IMR-90 (cell line): ENCODE measurements at regions not wholly inside any gene's neighbourhood (a gene's known extent, or its start where the extent isn't known, plus 50 kb on each side); places are given as distances from the start of the nearest gene placed in this dataset.

Source experiments
- ATAC-seq: fragments of 200-7000 bp; cut with Tn5 transposase; 2 replicates; pipeline ENCODE4 v1.9.1; 2020; ENCODE audit warnings: low read depth, mild to moderate bottlenecking, moderate library complexity
- BruUV-seq: library from RNA; stranded (reverse); fragments of 400-500 nt; replicated peaks from 2 replicates; lab custom pipeline; 2021; lab: Mats Ljungman, UMichigan
- CTCF ChIA-PET: fragments of 300-600 bp; formaldehyde crosslinking; extraction: SDS; loops from one replicate; lab custom pipeline; 2021; ENCODE audit warnings: antibody characterized with exemption; lab: Yijun Ruan, JAX
- POLR2A ChIA-PET: fragments of 300-600 bp; sonication (Branson Sonifier 250); formaldehyde crosslinking; loops from one replicate; lab custom pipeline; 2022; ENCODE audit warnings: antibody characterized with exemption; ENCODE audit not compliant: unreplicated experiment; lab: Charles Lee
- DNase-seq: peaks from one replicate; pipeline ENCODE4 v3.0.0; 2013
- H2AFZ ChIP-seq: replicated peaks from 2 replicates; pipeline ENCODE3; 2013; ENCODE audit warnings: low read length, mild to moderate bottlenecking; ENCODE audit not compliant: poor library complexity
- H2AK5ac ChIP-seq: 2 replicates; pipeline ENCODE4 v1.6.1; 2013; ENCODE audit warnings: low read depth, low read length, inconsistent platforms
- H2AK9ac ChIP-seq: replicated peaks from 2 replicates; pipeline ENCODE3; 2013; ENCODE audit warnings: mild to moderate bottlenecking, low read depth, low read length, moderate library complexity; ENCODE audit not compliant: poor library complexity
- H2BK120ac ChIP-seq: 2 replicates; pipeline ENCODE4 v1.6.1; 2013; ENCODE audit warnings: low read depth, low read length, inconsistent platforms
- H2BK15ac ChIP-seq: 3 replicates; pipeline ENCODE4 v1.6.1; 2013; ENCODE audit warnings: low read depth, low read length, inconsistent platforms
- H2BK20ac ChIP-seq: 2 replicates; pipeline ENCODE4 v1.6.1; 2013; ENCODE audit warnings: low read depth, mild to moderate bottlenecking, inconsistent platforms, low read length, moderate library complexity
- H2BK5ac ChIP-seq: 2 replicates; pipeline ENCODE4 v1.6.1; 2013; ENCODE audit warnings: mild to moderate bottlenecking, low read depth, low read length, inconsistent platforms; ENCODE audit not compliant: poor library complexity, severe bottlenecking
- H3K14ac ChIP-seq: replicated peaks from 2 replicates; pipeline ENCODE4 v1.6.1; 2013; ENCODE audit warnings: low read depth, low read length, inconsistent platforms
- H3K18ac ChIP-seq: 2 replicates; pipeline ENCODE4 v1.6.1; 2013; ENCODE audit warnings: low read depth, low read length, control low read depth
- H3K23ac ChIP-seq: 2 replicates; pipeline ENCODE4 v1.6.1; 2013; ENCODE audit warnings: low read depth, low read length, inconsistent platforms
- H3K27ac ChIP-seq: 2 replicates; pipeline ENCODE4 v1.5.1; 2013; ENCODE audit warnings: mild to moderate bottlenecking, control low read depth, low read length; ENCODE audit not compliant: insufficient read depth
- H3K27me3 ChIP-seq: 2 replicates; pipeline ENCODE4 v1.6.1; 2013; ENCODE audit warnings: low read length; ENCODE audit not compliant: control insufficient read depth, insufficient read depth
- H3K36me3 ChIP-seq: 2 replicates; pipeline ENCODE4 v1.6.1; 2013; ENCODE audit warnings: low read length, mixed read lengths; ENCODE audit not compliant: control insufficient read depth, insufficient read depth
- H3K4ac ChIP-seq: 2 replicates; pipeline ENCODE4 v1.6.1; 2013; ENCODE audit warnings: low read depth, low read length, inconsistent platforms
- H3K4me1 ChIP-seq: 2 replicates; pipeline ENCODE4 v1.6.1; 2013; ENCODE audit warnings: low read length, mixed read lengths; ENCODE audit not compliant: control insufficient read depth, insufficient read depth
- H3K4me2 ChIP-seq: 2 replicates; pipeline ENCODE4 v1.6.1; 2013; ENCODE audit warnings: low read depth, mild to moderate bottlenecking, control low read depth, low read length, moderate library complexity
- H3K4me3 ChIP-seq: 2 replicates; pipeline ENCODE4 v1.5.1; 2013; ENCODE audit warnings: low read depth, mild to moderate bottlenecking, control low read depth, low read length, moderate library complexity; ENCODE audit not compliant: insufficient read depth
- H3K56ac ChIP-seq: 2 replicates; pipeline ENCODE4 v1.6.1; 2013; ENCODE audit warnings: low read length, inconsistent platforms; ENCODE audit not compliant: insufficient read depth; ENCODE audit errors: extremely low read depth
- H3K79me1 ChIP-seq, 2 experiments: 2 replicates each; pipeline ENCODE4 v1.6.1; 2013; ENCODE audit warnings: low read length in 2 of 2, inconsistent platforms in 1 of 2, low read depth in 1 of 2
- H3K9ac ChIP-seq: 2 replicates; pipeline ENCODE4 v1.6.1; 2013; ENCODE audit warnings: low read depth, low read length, control low read depth
- H3K9me1 ChIP-seq: 2 replicates; pipeline ENCODE4 v1.6.1; 2013; ENCODE audit warnings: low read length, inconsistent platforms; ENCODE audit not compliant: insufficient read depth
- H3K9me3 ChIP-seq: 2 replicates; pipeline ENCODE4 v1.6.1; 2013; ENCODE audit warnings: low read length; ENCODE audit not compliant: control insufficient read depth, insufficient read depth
- H4K20me1 ChIP-seq: 2 replicates; pipeline ENCODE4 v1.6.1; 2013; ENCODE audit warnings: low read length, inconsistent platforms; ENCODE audit not compliant: insufficient read depth
- H4K5ac ChIP-seq: 2 replicates; pipeline ENCODE4 v1.6.1; 2013; ENCODE audit warnings: mild to moderate bottlenecking, low read depth, low read length, control low read depth
- H4K8ac ChIP-seq, 2 experiments: 2 replicates each; pipeline ENCODE4 v1.6.1; 2013; ENCODE audit warnings: low read depth in 2 of 2, low read length in 2 of 2, control low read depth in 1 of 2, inconsistent platforms in 1 of 2
- H4K91ac ChIP-seq: 2 replicates; pipeline ENCODE4 v1.6.1; 2013; ENCODE audit warnings: low read depth, low read length, inconsistent platforms; ENCODE audit not compliant: insufficient read depth
- CEBPB ChIP-seq: IDR thresholded peaks from 2 replicates; pipeline ENCODE4 v1.6.1; 2012; ENCODE audit warnings: low read depth, low read length, improper control_type of control experiment
- CHD1 ChIP-seq: IDR thresholded peaks from 2 replicates; pipeline ENCODE4 v1.6.1; 2012; ENCODE audit warnings: low read depth, low read length, improper control_type of control experiment
- FOS ChIP-seq: fragments of 150-350 bp; IDR thresholded peaks from 2 replicates; pipeline ENCODE4 v1.6.1; 2016; ENCODE audit warnings: low read depth, low read length
- MAZ ChIP-seq: IDR thresholded peaks from 2 replicates; pipeline ENCODE4 v1.6.1; 2012; ENCODE audit warnings: low read depth, mild to moderate bottlenecking, low read length, improper control_type of control experiment, moderate library complexity, borderline replicate concordance
- MXI1 ChIP-seq: IDR thresholded peaks from 2 replicates; pipeline ENCODE4 v1.6.1; 2012; ENCODE audit warnings: low read depth, mild to moderate bottlenecking, low read length, moderate library complexity, borderline replicate concordance
- NFE2L2 ChIP-seq: fragments of 150-350 bp; IDR thresholded peaks from 2 replicates; pipeline ENCODE4 v1.6.1; 2016; ENCODE audit warnings: low read depth, mild to moderate bottlenecking, low read length
- POLR2A ChIP-seq: IDR thresholded peaks from 2 replicates; pipeline ENCODE4 v1.6.1; 2012; ENCODE audit warnings: mild to moderate bottlenecking, low read depth, low read length
- RAD21 ChIP-seq: IDR thresholded peaks from 2 replicates; pipeline ENCODE4 v1.6.1; 2012; ENCODE audit warnings: low read length, improper control_type of control experiment
- RCOR1 ChIP-seq: IDR thresholded peaks from 2 replicates; pipeline ENCODE4 v1.6.1; 2012; ENCODE audit warnings: mild to moderate bottlenecking, low read length, improper control_type of control experiment; ENCODE audit not compliant: insufficient replicate concordance
- RFX5 ChIP-seq: IDR thresholded peaks from 2 replicates; pipeline ENCODE4 v1.8.0; 2012; ENCODE audit warnings: low read depth, mild to moderate bottlenecking, low read length, moderate library complexity
- SMC3 ChIP-seq: fragments of 150-350 bp; IDR thresholded peaks from 2 replicates; pipeline ENCODE4 v1.6.1; 2016; ENCODE audit warnings: low read depth, mild to moderate bottlenecking, antibody characterized with exemption, low read length, moderate library complexity
- dilution Hi-C: fragments of 300-500 bp; cut with HindIII; formaldehyde crosslinking; loops from one replicate; pipeline ENCODE4 v1.14.3; 2018; ENCODE audit warnings: low sequenced_read_pairs; ENCODE audit not compliant: unreplicated experiment
- in situ Hi-C: fragments of 300-500 bp; cut with MboI; formaldehyde crosslinking; loops from 3 replicates; pipeline ENCODE4 v1.14.3; 2019; ENCODE audit warnings: low sequenced_read_pairs, inconsistent platforms, mixed read lengths
- intact Hi-C: fragments of 100-400 bp; cut with micrococcal nuclease; formaldehyde crosslinking; loops from 2 replicates; pipeline ENCODE4 v1.10.0; 2022
- TF ChIP-seq, protein P1 (sequence below): conservative IDR thresholded peaks from 2 replicates; pipeline ENCODE4 v1.5.1; 2012; ENCODE audit warnings: mild to moderate bottlenecking, low read depth, low read length, improper control_type of control experiment
- TF ChIP-seq, protein P2 (sequence below): fragments of 150-350 bp; IDR thresholded peaks from 2 replicates; pipeline ENCODE4 v1.6.1; 2017; ENCODE audit warnings: mild to moderate bottlenecking, antibody characterized with exemption, low read length, low read depth

DNA sequence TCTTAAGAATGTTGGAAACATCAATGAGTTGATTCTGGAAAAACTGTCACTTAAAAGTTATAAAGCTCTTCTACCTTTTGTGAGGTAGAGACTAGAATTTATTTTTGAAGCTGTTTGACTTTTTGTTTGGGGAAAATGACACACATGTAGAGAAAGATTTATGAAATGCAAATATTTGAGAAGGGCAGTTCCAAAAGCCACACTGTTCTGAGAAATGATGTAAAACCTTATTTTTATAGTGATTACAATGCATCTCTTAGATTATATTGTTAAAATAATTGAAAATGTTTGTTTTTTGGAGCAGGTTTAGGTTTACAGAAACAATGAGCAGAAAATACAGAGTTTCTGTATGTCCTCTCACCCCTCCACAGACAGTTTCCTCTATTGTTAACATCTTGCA is 116.1 kb upstream of the CMC1 start:
- Histone ChIP-seq H3K9me1 (no peaks in the 10 kb centered on the region), H2AK5ac (no peak overlapping the region), H4K91ac (no peak overlapping the region), H4K5ac (no peak overlapping the region), H3K4ac (no peak overlapping the region), H3K4me3 (no peak overlapping the region), H3K36me3 (no peaks in the 10 kb centered on the region), H3K18ac (no peak overlapping the region), H3K56ac (no peak overlapping the region), H3K4me2 (no peak overlapping the region), H3K27me3 (no peaks in the 10 kb centered on the region), H4K20me1 (no peaks in the 10 kb centered on the region), H3K9me3 (no peaks in the 10 kb centered on the region), H2BK15ac (no peak overlapping the region), H2BK5ac (no peak overlapping the region), H2BK20ac (no peak overlapping the region), H3K79me1 (no peaks in the 10 kb centered on the region), H2AFZ (no peak overlapping the region), H3K4me1 (no peaks in the 10 kb centered on the region), H4K8ac (no peak overlapping the region), H3K27ac (no peak overlapping the region), H2AK9ac (no peak overlapping the region), H3K9ac (no peak overlapping the region), H3K23ac (no peak overlapping the region), H3K14ac (no peak overlapping the region), H2BK120ac (no peak overlapping the region)
- BruUV-seq, result no TSS peak
- dilution Hi-C loops, result no loop called here
- CTCF ChIA-PET, result no interaction called here
- TF ChIP-seq CEBPB (no peak), NFE2L2 (no peak), FOS (no peak), SMC3 (no peak), MXI1 (no peak), RAD21 (no peak), POLR2A (no peak), CHD1 (no peak), RCOR1 (no peak), MAZ (no peak), RFX5 (no peak)
- TF ChIP-seq, protein P1, sequence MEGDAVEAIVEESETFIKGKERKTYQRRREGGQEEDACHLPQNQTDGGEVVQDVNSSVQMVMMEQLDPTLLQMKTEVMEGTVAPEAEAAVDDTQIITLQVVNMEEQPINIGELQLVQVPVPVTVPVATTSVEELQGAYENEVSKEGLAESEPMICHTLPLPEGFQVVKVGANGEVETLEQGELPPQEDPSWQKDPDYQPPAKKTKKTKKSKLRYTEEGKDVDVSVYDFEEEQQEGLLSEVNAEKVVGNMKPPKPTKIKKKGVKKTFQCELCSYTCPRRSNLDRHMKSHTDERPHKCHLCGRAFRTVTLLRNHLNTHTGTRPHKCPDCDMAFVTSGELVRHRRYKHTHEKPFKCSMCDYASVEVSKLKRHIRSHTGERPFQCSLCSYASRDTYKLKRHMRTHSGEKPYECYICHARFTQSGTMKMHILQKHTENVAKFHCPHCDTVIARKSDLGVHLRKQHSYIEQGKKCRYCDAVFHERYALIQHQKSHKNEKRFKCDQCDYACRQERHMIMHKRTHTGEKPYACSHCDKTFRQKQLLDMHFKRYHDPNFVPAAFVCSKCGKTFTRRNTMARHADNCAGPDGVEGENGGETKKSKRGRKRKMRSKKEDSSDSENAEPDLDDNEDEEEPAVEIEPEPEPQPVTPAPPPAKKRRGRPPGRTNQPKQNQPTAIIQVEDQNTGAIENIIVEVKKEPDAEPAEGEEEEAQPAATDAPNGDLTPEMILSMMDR, result no peak
- TF ChIP-seq, protein P2, sequence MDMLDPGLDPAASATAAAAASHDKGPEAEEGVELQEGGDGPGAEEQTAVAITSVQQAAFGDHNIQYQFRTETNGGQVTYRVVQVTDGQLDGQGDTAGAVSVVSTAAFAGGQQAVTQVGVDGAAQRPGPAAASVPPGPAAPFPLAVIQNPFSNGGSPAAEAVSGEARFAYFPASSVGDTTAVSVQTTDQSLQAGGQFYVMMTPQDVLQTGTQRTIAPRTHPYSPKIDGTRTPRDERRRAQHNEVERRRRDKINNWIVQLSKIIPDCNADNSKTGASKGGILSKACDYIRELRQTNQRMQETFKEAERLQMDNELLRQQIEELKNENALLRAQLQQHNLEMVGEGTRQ, result no peak
- ATAC-seq, result no peak
- DNase-seq, result no peak
- POLR2A ChIA-PET, result no interaction called here
- in situ Hi-C loops, result no loop called here
- intact Hi-C loops, result no loop called here
